Hematopoietic multipotent progenitor cell treated with erythropoietin and hydrocortisone succinate and interleukin-3 and kit ligand, for 8 days (in vitro differentiated cells): ENCODE measurements at regions not wholly inside any gene's neighbourhood (a gene's known extent, or its start where the extent isn't known, plus 50 kb on each side); places are given as distances from the start of the nearest gene placed in this dataset.

ENCODE experiments used
- DNase-seq: peaks from one replicate; pipeline ENCODE4 v3.0.0-alpha.2; 2015

DNA sequence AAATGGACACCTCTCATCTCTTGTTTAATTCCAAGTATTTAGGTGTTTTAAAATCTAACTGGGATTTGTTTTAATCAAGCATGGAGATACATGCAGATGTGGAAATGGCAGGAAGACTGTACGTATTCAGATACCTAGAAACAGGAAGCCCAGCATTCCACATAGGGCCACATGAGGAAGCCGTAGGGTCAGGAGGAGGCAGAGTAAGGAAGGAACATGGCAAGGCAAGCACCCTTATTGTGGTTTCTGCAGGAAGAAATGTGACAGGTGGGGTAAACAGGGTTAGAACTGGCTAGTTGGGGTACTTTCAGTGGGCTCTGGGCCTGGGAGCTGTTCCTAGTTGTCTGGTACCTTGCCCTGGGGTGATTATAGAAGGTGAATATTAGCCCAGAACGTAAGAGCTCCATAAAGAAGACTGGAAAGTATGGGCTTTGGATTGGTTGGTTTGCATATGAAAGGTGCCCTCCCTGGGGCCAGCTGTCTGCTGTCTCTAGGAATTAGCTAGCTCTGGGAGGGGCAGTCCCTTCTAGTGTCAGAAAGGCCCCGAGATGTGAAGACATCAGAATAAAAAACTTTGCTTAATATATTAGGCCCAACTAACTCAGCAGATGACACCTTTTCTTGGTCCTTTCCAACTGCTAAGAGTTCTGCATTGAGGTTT lies 107.7 kb upstream of the CADPS start:
- no peak for DNase-seq

DNA sequence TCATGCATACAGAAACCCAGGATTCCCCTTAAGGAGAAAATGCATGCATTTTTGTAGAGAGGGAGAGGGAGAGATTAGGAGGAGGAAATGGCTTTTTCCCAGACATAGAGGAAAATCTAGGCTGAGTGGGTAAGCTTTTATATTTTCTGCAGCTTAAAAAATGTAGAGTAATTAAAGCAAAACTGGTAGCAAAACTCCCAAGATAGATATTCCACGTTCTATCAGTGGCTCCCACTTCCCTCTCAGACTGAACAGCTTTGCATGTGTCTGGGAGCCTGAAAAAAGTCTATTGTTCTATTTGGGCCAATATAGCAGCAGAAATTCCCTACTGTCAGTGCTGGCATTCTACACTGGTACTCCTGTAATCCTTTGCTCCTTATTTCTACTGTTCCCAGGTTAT lies 110.8 kb upstream of the CADPS start:
- DNase-seq = no peak

DNA sequence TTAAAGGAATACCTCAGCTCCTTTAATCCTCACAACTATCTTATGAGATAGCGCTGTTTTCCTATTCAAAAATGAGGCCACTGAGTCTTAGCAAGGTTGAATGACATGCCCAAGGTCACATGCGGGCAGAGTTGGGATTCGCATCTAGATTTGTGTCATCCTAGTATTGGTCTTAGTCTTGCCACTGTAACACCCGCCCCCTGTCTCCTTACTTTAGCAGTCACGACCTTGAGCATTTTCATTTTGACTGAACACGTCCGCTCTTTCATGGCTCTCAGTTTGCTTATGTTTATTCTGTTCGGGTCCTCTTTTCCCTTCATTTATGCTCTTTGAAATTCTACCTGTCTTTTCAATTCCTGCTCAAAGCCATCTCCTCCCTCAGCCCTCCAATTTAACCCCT lies 112.5 kb upstream of the CADPS start:
- no peak for DNase-seq

DNA sequence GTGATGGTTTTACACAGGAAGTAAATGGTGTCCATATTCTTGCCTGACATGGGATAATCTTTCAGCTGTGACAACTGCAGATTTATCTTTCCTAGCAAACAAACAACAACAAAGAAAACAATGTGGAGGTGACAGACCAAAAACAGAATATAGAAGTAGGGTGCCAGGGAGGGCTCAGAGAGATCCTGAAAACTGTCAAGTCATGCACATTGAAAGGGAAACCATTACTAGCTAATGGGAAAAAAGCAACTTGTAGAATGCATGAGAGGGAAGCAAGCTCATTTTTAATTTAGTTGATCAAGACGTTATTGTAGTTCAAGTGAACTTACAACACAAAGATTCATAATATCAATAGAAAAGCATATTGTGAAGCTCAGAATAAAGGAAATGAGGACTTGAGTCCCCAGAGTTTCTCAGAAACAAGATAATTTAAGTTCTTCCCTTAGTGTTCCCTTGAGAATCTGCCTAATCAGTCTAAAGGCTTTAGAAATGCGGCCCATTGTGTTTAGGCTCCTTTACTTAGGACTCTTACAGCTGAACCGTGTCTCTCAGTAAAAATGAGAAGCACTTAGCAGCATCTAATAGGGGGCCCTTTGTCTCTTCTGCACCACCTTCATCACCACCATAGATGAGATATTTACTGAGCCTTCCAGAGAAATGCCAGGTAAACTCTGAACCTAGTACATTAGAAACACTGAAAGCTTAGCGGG lies 115.6 kb upstream of the CADPS start:
- DNase-seq = no peak

DNA sequence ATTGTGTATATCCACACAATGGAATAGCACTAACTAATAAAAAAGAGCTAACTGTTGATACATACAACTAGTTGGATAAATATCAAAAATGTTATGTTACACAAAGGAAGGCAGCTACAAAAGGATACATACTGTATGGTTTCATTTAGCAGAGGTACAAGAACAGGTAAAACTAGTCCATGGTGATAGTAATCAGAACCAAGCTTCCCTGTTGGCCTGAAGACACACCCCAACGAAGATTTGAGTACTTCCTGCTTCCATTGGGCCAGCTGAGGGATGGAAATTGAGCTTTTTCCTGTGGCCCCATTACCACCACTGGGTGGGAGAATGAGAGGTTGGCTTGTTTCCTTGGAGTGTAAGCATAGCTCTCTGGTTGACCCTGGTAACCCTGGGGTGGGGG lies 117.3 kb upstream of the CADPS start:
- no peak for DNase-seq

DNA sequence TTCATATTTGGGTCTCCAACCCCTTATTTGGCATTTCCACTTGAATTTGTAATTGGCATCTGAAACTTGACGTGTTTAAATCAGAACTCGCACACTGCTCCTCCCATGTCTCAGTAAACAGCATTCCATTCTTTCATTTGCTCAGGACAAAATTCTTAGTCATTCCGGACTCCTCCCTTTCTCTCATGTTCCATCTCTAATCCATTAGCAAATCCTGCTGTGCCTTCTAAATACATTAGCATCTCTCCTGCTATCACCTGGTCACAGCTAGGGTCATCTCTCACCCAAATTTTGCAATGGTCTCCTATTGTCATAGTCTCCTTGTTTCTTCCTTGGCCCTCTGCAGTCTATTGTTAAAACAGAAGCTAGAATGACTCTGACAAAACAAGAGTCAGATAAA lies 119.9 kb upstream of the CADPS start:
- DNase-seq = no peak

DNA sequence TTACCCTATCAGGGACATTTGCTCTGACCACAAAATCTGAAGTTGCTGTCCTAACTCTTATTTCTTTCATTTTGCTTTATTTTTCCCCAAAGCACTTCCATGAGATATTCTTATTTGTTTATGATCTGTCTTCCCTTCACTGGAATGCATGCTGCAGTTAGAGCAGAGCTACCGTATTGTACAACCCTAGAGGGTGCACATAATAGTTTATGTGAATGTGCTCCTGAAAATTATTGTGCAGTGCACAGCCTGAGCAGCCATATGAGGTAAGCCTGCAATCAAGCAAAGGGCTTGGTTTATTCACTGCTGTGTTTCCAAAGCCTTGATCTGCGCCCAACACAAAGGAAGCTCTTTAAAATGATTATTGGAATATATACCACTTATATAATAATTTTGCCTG lies 120.3 kb upstream of the CADPS start:
- no peak for DNase-seq

DNA sequence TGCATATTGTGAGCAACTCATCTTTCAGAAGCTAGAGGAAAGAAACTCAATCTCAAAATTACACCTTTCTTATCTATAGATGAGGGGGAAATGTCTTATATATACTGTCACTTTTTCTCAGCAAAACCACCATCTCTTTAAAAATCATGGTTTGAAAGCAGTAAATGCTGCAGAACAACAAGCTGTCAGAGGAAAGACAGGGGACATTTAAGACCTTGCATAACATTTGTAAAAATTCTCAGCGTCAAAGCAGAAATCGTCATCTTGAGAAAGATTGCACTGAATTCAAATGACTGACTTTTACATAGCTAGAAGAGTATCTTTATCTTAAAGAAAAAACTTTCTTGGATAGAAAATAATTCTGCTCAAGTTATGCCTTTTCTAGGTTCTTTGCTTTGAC lies 122.2 kb upstream of the CADPS start:
- DNase-seq = no peak

DNA sequence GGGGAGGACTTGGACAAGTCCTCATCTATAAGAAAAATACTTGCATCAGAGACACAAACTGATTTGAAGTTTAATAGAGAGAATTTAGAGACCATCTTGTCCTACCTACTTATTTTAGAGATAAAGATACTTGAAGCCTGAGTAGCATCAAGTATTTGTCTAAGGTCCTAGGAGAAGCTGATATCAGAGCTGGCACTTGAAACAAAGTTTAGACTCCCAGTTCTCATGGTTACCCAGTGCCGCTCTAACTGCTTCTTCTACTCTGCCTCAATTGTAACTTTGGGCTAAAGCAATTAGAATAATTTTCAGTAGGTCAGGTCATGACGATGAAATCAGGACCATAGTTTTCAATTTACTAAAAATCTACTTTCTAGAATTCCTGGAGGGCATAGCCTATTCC lies 123.9 kb upstream of the CADPS start:
- no peak for DNase-seq

DNA sequence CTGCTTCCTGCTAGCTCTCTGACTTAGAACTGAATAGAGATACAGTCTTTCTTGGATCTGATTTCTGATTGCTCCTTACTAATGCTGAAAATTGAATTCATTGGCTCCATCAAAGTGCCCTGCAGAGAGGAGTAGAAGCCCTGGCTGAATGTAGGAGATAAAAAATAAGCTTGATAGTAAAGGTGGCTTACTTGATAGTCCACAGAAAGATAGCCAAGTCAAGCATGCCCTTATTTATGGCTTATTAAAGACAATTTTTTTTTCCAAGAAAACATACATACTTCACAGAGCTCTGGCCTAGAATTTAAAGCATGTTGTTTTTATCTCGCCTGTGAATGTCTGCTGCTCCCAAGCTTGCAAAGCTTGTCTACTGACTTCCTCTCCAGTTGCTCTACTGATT lies 124.6 kb upstream of the CADPS start:
- DNase-seq = no peak

DNA sequence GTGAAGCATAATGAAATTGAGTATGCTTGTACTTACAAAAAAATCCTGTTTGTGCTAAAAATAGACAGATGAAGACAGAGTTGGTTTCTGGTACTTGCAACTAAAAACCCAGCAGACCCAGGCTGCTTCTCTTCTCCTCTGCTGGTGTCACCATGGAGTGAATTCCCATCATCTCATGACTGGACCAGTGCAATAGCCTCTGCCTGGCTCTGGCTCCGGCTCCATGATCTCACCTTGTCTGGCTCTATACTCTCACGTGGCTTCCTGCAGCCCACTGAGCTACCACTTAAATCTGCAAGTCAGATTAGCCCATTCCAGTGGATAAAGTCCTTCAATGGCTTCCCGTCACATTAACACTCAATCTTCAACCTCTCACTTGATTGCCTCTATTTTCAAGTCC lies 129.2 kb upstream of the CADPS start:
- no peak for DNase-seq

DNA sequence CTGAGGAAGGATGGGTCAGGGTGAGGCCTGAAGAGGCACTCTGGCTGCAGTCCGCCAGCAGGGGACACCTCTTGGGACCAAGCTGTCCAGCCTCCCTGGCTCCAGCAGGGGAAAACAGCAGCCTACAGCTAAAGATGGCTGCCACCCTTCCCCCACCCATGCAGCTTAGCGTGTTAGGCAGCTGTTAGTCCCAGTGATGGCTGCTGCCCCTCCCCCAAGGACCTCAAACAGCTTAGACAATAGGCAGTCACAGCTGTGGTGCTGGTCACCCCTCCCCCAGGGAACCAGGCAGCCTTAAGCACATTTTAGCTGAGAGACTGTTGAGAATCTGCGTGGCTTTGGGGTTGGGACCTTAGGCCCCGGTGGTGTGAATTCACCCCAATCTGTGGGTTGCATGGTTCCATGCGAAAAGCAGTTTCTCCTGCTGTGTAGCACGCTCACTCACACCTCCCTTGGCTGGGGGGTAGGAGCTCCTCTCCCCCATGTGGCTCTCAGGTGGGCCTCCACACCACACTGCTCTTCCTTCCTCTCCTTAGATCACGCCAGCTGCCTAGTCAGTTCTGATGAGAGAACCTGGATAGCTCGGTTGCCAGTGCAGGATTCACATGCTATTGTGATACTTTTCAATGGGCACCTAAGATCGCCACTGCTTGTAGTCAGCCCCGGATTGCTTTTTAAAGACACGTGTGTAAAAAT lies 140.5 kb upstream of the CADPS start:
- no peak for DNase-seq

DNA sequence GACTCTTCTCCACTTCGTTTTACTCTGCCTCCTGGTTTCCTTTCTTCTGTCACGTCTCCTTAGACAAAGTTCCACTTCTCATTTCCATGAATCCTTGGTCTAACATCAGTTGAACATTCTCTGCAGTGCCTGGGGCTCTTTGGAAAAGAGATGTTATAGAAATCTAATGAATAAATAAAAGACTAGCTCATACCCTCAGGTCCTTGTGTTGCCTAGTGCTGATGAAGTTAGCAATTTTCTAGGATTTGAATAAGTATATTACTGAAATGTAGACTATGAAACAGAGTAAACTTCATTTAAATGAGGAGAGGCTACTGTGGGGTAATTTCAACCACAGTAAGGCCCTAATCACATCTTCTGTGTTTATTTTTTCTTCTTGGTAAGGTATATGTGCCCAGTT lies 146.9 kb upstream of the CADPS start:
- no peak for DNase-seq

DNA sequence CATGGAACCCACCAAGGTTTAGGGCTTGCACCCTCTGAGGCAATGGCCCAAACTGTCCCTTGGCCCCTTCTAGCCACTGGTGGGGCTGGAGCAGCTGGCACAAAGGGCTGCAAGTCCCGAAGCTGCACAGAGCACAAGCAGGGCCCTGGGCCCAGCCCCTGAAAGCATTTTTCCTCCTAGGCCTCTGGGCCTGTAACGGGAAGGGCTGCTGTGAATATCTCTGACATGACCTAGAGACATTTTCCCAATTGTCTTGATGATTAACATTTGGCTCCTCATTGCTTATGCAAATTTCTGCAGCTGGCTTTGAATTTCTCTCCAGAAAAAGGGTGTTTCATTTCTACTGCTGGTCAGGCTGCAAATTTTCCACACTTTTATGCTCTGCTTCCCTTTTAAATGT lies 151.5 kb upstream of the CADPS start:
- DNase-seq = no peak

DNA sequence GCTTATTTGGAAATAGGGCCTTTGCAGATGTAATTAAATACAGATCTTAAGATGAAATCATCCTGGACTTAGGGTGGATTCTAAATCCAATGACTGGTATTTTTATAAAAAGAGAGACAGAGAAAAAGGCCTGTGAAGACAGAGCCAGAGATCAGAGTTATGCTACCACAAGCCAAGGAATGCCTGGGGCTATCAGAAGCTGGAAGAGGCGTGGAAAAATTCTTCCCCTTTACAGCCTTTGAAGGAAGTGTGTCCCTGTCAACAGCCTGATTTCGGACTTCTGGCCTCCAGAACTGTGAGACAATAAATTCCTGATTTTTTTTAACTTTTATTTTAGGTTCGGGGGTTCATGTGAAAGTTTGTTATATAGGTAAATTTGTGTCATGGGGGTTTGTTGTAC lies 154.1 kb upstream of the CADPS start:
- no peak for DNase-seq

DNA sequence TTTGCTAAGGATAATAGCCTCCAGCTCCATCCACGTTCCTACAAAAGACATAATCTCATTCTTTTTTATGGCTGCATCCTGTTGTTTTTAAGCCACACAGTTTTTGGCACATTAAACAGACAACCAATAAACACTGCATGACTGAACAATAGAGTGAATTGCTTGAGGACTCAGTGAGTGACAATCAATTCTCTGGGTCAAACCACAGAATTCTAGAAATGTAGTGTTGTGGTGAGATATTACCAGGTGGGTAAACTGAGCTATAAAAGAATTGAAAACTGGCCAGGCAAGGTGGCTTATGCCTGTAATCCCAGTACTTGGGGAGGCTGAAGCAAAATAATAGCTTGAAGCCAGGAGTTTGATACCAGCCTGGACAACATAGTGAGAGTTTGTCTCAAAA lies 154.7 kb upstream of the CADPS start:
- no peak for DNase-seq

DNA sequence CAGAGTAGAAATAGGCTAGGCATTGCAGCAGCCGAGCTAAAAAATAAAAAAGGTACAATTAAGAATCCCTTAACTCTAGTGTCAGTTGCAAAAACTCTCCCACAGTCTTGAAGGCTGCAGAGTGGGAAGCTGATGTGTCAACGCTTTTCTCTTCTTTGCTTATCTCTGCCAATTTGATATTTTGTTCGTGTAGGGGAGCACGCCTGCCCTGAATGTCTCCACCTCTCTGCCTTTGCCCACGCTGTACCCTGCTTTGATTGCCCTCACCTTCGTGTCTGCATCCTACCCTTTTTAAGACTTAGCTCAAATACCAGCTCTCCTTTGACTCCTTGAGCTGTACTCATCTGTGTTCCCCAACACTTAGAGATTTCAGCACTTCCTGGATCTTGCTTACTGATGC lies 155.4 kb upstream of the CADPS start:
- no peak for DNase-seq

DNA sequence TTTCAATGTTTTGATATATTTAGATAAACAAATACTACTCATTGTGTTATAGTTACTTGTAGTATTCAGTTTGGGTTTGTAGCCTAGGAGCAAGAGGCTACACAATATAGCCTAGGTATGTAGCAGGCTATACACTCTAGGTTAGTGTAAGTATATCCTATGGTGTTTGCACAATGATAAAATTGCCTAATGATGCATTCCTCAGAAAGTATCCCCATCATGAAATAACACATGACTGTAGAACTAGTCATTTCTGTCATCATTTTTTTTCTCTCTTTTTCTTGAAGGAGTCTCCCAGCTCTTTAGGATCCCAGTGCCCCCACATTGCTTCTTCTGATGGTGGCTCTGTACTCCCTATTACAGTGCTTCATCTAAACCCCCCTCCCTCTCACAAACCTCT lies 157.7 kb upstream of the CADPS start:
- no peak for DNase-seq

DNA sequence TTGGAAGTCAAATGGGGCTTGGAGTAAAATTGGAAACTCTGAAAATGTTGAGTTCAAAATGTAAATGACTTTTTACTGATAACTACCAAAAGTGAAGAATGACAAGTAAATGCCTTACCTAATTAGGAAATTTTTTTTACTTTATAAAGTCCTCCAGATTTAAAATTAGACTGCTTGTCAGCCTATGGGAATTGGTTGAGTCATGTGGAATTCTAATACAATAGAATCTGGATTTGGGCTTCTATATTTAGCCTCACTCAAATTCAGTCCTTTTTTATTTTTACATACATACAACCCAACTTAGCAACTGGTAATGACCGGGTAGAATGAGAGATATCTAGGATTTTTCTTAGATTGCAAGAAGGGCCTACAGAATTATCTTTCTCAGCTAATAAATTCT lies 158.9 kb upstream of the CADPS start:
- DNase-seq = no peak

DNA sequence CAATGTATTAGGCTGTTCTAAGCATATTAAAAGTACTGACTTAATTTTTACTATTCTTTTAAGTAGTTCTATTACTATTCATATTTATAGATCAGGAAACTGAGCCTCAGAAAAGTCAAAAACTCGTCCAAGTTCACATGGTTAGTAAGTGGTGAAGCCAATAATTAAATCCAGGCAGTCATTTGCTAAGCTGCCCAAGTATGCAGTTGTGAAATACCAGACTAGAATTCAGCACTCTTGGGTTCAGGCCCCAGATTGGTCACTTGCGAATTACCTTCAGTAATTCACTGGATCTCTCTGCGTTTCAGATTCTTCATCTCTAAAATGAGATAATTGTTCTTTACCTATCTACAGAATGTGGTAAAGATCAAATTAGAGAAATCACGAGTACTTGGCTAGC lies 161.9 kb upstream of the CADPS start:
- DNase-seq = no peak

DNA sequence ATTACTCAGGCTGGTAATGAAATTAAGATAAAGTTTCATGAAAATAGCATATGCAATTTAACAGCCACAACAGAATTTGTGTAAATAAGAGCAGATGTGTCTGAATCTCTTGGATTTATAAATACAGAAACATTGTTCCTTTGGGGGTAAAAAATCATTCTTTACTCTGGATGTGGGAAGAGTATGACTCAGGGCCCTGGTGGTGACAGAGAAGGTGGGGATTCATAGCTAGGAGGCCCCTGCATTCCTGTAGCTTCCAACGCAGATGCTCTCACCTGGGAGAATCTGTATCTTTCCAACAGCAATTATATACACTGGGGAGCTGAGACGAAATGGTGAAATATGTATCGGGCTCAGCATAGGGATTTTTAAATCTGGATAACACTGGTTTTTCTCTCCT lies 167.6 kb upstream of the CADPS start:
- no peak for DNase-seq

DNA sequence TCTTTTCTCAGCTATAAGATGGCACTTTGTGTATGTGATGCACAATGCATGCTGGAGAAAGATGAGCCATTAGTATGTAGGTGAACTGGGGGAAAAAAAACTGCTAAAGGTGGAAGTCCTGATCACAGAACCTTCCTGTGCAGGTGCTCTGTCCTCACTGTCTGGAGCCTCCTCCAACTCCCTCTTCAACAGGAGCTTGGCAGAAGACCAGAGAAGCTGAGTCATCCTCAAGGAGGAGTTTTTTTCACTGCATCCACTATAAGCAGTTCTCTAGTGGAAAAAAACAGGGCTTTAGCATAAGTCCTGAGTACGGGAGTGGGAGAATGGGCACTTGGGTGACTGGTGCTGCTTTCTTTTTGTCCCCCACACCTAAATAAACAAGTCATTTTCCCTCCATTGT lies 168.4 kb upstream of the CADPS start:
- DNase-seq = no peak

DNA sequence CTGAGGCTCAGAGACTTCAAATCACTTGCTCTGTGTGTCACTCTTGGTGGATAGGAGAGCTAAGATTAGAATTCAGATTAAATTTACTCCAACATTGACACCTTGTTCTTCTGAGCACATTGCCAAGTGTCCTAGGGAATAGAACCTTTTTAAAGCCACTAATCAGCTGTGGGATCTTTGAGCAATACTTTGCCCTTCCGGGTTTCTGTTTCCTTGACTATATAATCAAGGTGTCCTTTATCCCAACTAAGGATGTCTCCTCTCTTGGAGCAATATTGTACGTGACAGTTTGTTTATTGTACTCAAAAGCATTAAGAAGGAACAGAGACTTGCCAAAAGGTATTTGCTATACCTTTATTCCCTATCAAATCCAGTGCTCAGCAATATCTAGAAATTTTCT lies 170.9 kb upstream of the CADPS start:
- DNase-seq = no peak

DNA sequence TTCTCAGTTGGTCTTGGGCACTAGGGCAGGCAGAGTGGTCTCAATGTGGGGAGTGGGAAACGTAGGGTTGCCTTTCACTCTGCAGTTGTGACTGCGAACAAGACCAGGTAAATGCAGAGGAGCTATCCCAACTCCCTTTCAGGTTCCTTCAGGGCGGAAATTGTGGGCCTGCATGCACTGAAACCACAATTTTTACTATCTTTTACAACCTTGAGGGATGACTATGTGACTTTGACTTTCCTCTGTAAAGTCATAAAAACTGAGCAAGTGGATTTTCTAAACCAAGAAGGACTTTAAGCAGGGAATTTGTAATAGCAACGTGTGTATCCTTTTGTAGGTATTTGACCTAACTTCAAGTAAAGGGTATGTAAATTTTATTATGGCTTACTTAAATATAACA lies 171.4 kb upstream of the CADPS start:
- no peak for DNase-seq

DNA sequence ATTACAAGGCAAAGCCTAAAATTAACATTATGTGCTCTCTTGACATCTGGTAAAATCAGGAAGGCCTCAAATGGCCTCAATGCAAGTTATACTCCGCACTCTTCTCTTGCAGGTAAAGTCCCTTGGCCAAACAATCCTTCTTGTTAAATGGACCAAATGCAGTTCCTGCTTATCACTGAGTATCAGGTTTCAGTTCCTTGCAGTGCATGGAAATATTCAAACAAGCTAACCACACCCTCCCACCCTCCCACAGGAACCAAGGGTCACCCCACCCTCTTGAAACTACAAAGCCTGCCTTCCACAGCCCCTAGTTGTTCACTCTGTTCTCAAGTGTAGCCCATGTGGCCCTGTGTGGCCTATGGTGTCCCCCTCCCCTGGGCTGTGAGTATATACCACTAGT lies 171.9 kb upstream of the CADPS start:
- DNase-seq = no peak
